ENCODE measurements at regions not wholly inside any gene's neighbourhood (a gene's known extent, or its start where the extent isn't known, plus 50 kb on each side); places are given as distances from the start of the nearest gene placed in this dataset.
"Not testable (repeated sequence)": the region's sequence is repeated elsewhere in the genome, so short reads cannot be mapped to it uniquely, and the experiment has no call there.

DNA sequence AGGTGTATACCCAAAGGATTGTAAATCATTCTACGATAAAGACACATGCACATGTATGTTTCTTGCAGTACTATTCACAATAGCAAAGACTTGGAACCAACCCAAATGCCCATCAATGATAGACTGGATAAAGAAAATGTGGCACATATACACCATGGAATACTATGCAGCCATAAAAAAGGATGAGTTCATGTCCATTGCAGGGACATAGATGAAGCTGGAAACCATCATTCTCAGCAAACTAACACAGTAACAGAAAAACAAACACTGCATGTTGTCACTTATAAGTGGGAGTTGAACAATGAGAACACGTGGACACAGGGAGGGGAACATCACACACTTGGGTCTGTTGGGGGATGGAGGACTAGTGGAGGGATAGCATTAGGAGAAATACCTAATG, 530.4 kb upstream of the SGO1 start:
- H3K18ac ChIP-seq (ENCODE audit: low read length); H3K4me1 ChIP-seq (ENCODE audit: control insufficient read depth in 1 of 2, insufficient read depth in 2 of 2, low read length in 2 of 2); H4K8ac ChIP-seq (ENCODE audit: low read depth, low read length); H2BK5ac ChIP-seq (ENCODE audit: low read depth, low read length, poor library complexity); H3K27ac ChIP-seq (ENCODE audit: low read depth, low read length); H4K91ac ChIP-seq (ENCODE audit: low read depth, low read length); H3K14ac ChIP-seq (ENCODE audit: low read length); H3K79me1 ChIP-seq (ENCODE audit: low read length); H3K9ac ChIP-seq (ENCODE audit: low read length); H2AK5ac ChIP-seq (ENCODE audit: low read length); H3K36me3 ChIP-seq (ENCODE audit: control insufficient read depth in 1 of 2, insufficient read depth in 2 of 2, low read length in 2 of 2); H3K27me3 ChIP-seq (ENCODE audit: insufficient read depth, low read length); H3K4ac ChIP-seq (ENCODE audit: low read depth, low read length); H3K9me3 ChIP-seq (ENCODE audit: insufficient read depth, low read depth, low read length); H4K12ac ChIP-seq (ENCODE audit: low read depth, low read length); H2BK12ac ChIP-seq (ENCODE audit: low read length); H3K4me2 ChIP-seq (ENCODE audit: low read length); H3K79me2 ChIP-seq (ENCODE audit: control insufficient read depth, insufficient read depth, low read length, poor library complexity); H2BK120ac ChIP-seq (ENCODE audit: insufficient read depth, low read length, poor library complexity); H3K23ac ChIP-seq (ENCODE audit: low read length); H3K4me3 ChIP-seq (ENCODE audit: low read depth, low read length); H2AFZ ChIP-seq (ENCODE audit: insufficient read depth, low read length, poor library complexity); DNase-seq: not testable (repeated sequence)
- WGBS (ENCODE audit: extremely low coverage, insufficient coverage, insufficient read length): no CpG with 5 or more reads among the region's 2 CpGs

DNA sequence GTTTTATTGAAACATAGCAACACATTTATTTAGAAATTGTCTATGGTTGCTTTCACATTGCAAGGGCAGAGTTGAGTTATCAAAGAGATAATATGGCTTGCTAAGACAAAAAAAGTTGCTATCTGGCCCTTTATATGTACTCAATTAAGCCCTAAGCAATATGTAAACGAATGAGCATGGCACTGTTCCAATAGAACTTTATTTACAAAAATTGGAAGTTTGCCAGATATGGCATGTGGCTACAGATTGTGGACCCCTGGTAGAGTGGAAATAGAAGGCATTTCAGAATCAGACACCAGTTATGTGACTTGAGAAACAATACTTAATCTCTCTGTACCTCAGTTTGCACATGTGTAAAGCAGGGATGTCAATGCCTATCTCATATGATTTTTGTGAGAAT, 515.6 kb upstream of the SGO1 start:
- no peak overlapping the region for H3K18ac ChIP-seq (ENCODE audit: low read length)
- no peak overlapping the region for H2BK12ac ChIP-seq (ENCODE audit: low read length)
- no peak overlapping the region for H3K27ac ChIP-seq (ENCODE audit: low read depth, low read length)
- no peak overlapping the region for H3K9ac ChIP-seq (ENCODE audit: low read length)
- no peak overlapping the region for H3K4ac ChIP-seq (ENCODE audit: low read depth, low read length)
- WGBS (ENCODE audit: extremely low coverage, insufficient coverage, insufficient read length): no CpG with 5 or more reads among the region's 1 CpG
- no peak overlapping the region for H3K4me2 ChIP-seq (ENCODE audit: low read length)
- H4K91ac ChIP-seq (ENCODE audit: low read depth, low read length): no peak overlapping the region
- no peak overlapping the region for H3K14ac ChIP-seq (ENCODE audit: low read length)
- no peak overlapping the region for H4K8ac ChIP-seq (ENCODE audit: low read depth, low read length)
- no peaks in the 10 kb centered on the region for H3K27me3 ChIP-seq (ENCODE audit: insufficient read depth, low read length)
- H2BK5ac ChIP-seq (ENCODE audit: low read depth, low read length, poor library complexity): no peak overlapping the region
- no peaks in the 10 kb centered on the region for H3K9me3 ChIP-seq (ENCODE audit: insufficient read depth, low read depth, low read length)
- H3K79me2 ChIP-seq (ENCODE audit: control insufficient read depth, insufficient read depth, low read length, poor library complexity): no peaks in the 10 kb centered on the region
- H4K12ac ChIP-seq (ENCODE audit: low read depth, low read length): no peak overlapping the region
- no peak overlapping the region for H3K23ac ChIP-seq (ENCODE audit: low read length)
- H2AFZ ChIP-seq (ENCODE audit: insufficient read depth, low read length, poor library complexity): no peak overlapping the region
- no peaks in the 10 kb centered on the region for H3K79me1 ChIP-seq (ENCODE audit: low read length)
- DNase-seq: no peak
- no peaks in the 10 kb centered on the region for H3K36me3 ChIP-seq (ENCODE audit: control insufficient read depth in 1 of 2, insufficient read depth in 2 of 2, low read length in 2 of 2)
- H3K4me1 ChIP-seq (ENCODE audit: control insufficient read depth in 1 of 2, insufficient read depth in 2 of 2, low read length in 2 of 2): no peaks in the 10 kb centered on the region
- H2AK5ac ChIP-seq (ENCODE audit: low read length): no peak overlapping the region
- H2BK120ac ChIP-seq (ENCODE audit: insufficient read depth, low read length, poor library complexity): no peak overlapping the region
- no peak overlapping the region for H3K4me3 ChIP-seq (ENCODE audit: low read depth, low read length)

DNA sequence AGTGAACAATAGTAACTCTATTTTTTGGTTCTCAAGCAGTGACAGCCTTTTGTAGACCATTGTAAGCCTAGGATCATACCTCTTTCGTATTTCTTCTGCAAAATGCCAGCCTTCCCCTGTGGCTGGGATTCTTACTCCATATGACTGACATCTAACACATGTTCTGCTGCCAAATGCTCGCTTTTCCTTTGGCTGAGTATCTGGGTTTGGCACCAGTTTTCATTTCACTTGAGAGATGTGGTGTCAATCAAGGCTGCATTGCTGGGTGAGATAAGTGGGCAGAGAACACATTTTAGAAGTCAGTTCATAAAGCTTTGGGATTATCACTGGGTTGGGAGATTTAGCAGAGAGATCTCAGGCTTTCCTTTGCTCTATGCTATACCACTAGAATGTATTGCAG, 514.7 kb upstream of the SGO1 start:
- Histone ChIP-seq H3K23ac (ENCODE audit: low read length) (no peak overlapping the region), H3K9ac (ENCODE audit: low read length) (no peak overlapping the region), H3K4me1 (ENCODE audit: control insufficient read depth in 1 of 2, insufficient read depth in 2 of 2, low read length in 2 of 2) (no peaks in the 10 kb centered on the region), H2BK12ac (ENCODE audit: low read length) (no peak overlapping the region), H2BK5ac (ENCODE audit: low read depth, low read length, poor library complexity) (no peak overlapping the region), H4K91ac (ENCODE audit: low read depth, low read length) (no peak overlapping the region), H3K14ac (ENCODE audit: low read length) (no peak overlapping the region), H2BK120ac (ENCODE audit: insufficient read depth, low read length, poor library complexity) (no peak overlapping the region), H2AK5ac (ENCODE audit: low read length) (no peak overlapping the region), H3K9me3 (ENCODE audit: insufficient read depth, low read depth, low read length) (no peaks in the 10 kb centered on the region), H2AFZ (ENCODE audit: insufficient read depth, low read length, poor library complexity) (no peak overlapping the region), H3K79me2 (ENCODE audit: control insufficient read depth, insufficient read depth, low read length, poor library complexity) (no peaks in the 10 kb centered on the region), H3K27me3 (ENCODE audit: insufficient read depth, low read length) (no peaks in the 10 kb centered on the region), H3K27ac (ENCODE audit: low read depth, low read length) (no peak overlapping the region), H3K79me1 (ENCODE audit: low read length) (no peaks in the 10 kb centered on the region), H4K8ac (ENCODE audit: low read depth, low read length) (no peak overlapping the region), H3K36me3 (ENCODE audit: control insufficient read depth in 1 of 2, insufficient read depth in 2 of 2, low read length in 2 of 2) (no peaks in the 10 kb centered on the region), H3K4me3 (ENCODE audit: low read depth, low read length) (no peak overlapping the region), H4K12ac (ENCODE audit: low read depth, low read length) (no peak overlapping the region), H3K18ac (ENCODE audit: low read length) (no peak overlapping the region), H3K4me2 (ENCODE audit: low read length) (no peak overlapping the region), H3K4ac (ENCODE audit: low read depth, low read length) (no peak overlapping the region)
- WGBS (ENCODE audit: extremely low coverage, insufficient coverage, insufficient read length): no CpG with 5 or more reads among the region's 2 CpGs
- DNase-seq: no peak

DNA sequence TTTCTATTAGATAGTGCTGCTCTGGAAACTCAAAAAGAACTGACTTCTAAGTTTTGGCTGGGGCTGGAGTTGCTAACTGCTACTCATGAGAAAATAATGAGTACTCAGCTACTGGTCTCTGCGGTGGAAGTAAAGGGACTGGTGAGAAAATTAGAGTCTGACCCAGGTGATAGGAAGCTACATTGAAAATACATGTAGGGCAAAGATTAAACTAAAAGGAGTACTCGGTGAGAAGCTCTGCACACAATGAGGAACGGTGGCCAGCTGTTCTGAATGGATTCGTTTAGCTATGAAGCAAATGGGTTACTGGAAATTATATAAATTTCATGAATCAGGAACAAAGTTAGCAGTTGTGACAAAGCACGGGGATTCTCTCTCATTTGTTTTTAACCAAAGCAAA, 512.9 kb upstream of the SGO1 start:
- WGBS (ENCODE audit: extremely low coverage, insufficient coverage, insufficient read length): no CpG with 5 or more reads among the region's 5 CpGs
- Histone ChIP-seq H3K36me3 (ENCODE audit: control insufficient read depth in 1 of 2, insufficient read depth in 2 of 2, low read length in 2 of 2) (no peaks in the 10 kb centered on the region), H3K4me1 (ENCODE audit: control insufficient read depth in 1 of 2, insufficient read depth in 2 of 2, low read length in 2 of 2) (no peaks in the 10 kb centered on the region)

More for the DNA sequence above, 512.9 kb upstream of the SGO1 start:
- Histone ChIP-seq H3K9me3 (ENCODE audit: insufficient read depth, low read depth, low read length) (no peaks in the 10 kb centered on the region), H4K12ac (ENCODE audit: low read depth, low read length) (no peak overlapping the region), H3K4ac (ENCODE audit: low read depth, low read length) (no peak overlapping the region), H3K18ac (ENCODE audit: low read length) (no peak overlapping the region), H2BK12ac (ENCODE audit: low read length) (no peak overlapping the region), H3K79me2 (ENCODE audit: control insufficient read depth, insufficient read depth, low read length, poor library complexity) (no peaks in the 10 kb centered on the region), H3K79me1 (ENCODE audit: low read length) (no peaks in the 10 kb centered on the region), H3K14ac (ENCODE audit: low read length) (no peak overlapping the region), H4K8ac (ENCODE audit: low read depth, low read length) (no peak overlapping the region), H4K91ac (ENCODE audit: low read depth, low read length) (no peak overlapping the region), H3K9ac (ENCODE audit: low read length) (no peak overlapping the region), H3K27me3 (ENCODE audit: insufficient read depth, low read length) (no peaks in the 10 kb centered on the region), H3K4me3 (ENCODE audit: low read depth, low read length) (no peak overlapping the region), H2BK120ac (ENCODE audit: insufficient read depth, low read length, poor library complexity) (no peak overlapping the region), H3K23ac (ENCODE audit: low read length) (no peak overlapping the region), H2BK5ac (ENCODE audit: low read depth, low read length, poor library complexity) (no peak overlapping the region), H2AK5ac (ENCODE audit: low read length) (no peak overlapping the region), H3K4me2 (ENCODE audit: low read length) (no peak overlapping the region), H2AFZ (ENCODE audit: insufficient read depth, low read length, poor library complexity) (no peak overlapping the region), H3K27ac (ENCODE audit: low read depth, low read length) (no peak overlapping the region)
- no peak for DNase-seq

All from trophoblast cell (in vitro differentiated cells and primary cell).